ENCODE measurements at regions not wholly inside any gene's neighbourhood (a gene's known extent, or its start where the extent isn't known, plus 50 kb on each side); places are given as distances from the start of the nearest gene placed in this dataset.

- Histone ChIP-seq H3K9me3 (replicated peaks; ENCODE audit: control insufficient read depth, insufficient read depth, low read length) (no peaks in the 10 kb centered on the region), H3K4me3 (replicated peaks in 1 of 3; ENCODE audit: insufficient read depth in 1 of 3, low read depth in 1 of 3, low read length in 3 of 3) (no peak overlapping the region), H3K9ac (replicated peaks; ENCODE audit: extremely low read depth, insufficient read depth, low read length) (no peak overlapping the region), H3K9me1 (replicated peaks; ENCODE audit: control insufficient read depth, extremely low read depth, insufficient read depth, low read length) (no peaks in the 10 kb centered on the region), H4K20me1 (replicated peaks; ENCODE audit: control insufficient read depth, extremely low read depth, insufficient read depth, low read length) (no peaks in the 10 kb centered on the region), H3K27me3 (ENCODE audit: control insufficient read depth in 2 of 2, insufficient read depth in 2 of 2, low read length in 2 of 2) (peaks cover 0 to 2% of the 10 kb centered on the region in 2 experiments), H3K36me3 (ENCODE audit: control insufficient read depth in 2 of 2, extremely low read depth in 1 of 2, insufficient read depth in 2 of 2, low read length in 2 of 2) (no peaks in the 10 kb centered on the region), H3K27ac (ENCODE audit: insufficient read depth, low read depth, low read length) (no peak overlapping the region), H2AFZ (ENCODE audit: low read depth, low read length) (no peak overlapping the region), H3K4me1 (ENCODE audit: control insufficient read depth, extremely low read depth, insufficient read depth, low read length) (no peaks in the 10 kb centered on the region), H3K4me2 (ENCODE audit: insufficient read depth, low read length) (no peak overlapping the region), H3K79me2 (ENCODE audit: control insufficient read depth, insufficient read depth, low read length) (no peaks in the 10 kb centered on the region)
- BruUV-seq (replicated peaks), result no TSS peak
- dilution Hi-C loops (cut with MboI; ENCODE audit: extremely low pct_ligation_motif_present, low sequenced_read_pairs) (no loop called here), intact Hi-C loops (cut with micrococcal nuclease) (no loop called here)
- FAIRE-seq (no peak), DNase-seq (ENCODE audit: low read depth, low spot score) (no peak)
- CTCF ChIA-PET, result interaction anchor here (1.2 to 1.5 kb wide), 2 partner anchors 31 to 47 kb away, joined by 3 read pairs; no protein-coding TSS in a partner anchor
- TF ChIP-seq POLR2AphosphoS5 (IDR thresholded peaks at IDR 0.05; ENCODE audit: insufficient read depth, low read depth, low read length) (no peak), JUN (IDR thresholded peaks at IDR 0.05; ENCODE audit: borderline replicate concordance, insufficient read depth, insufficient read length, low read depth) (no peak), POLR2A (IDR thresholded peaks at IDR 0.05; ENCODE audit: low read depth, low read length) (no peak), MAX (IDR thresholded peaks at IDR 0.05; ENCODE audit: insufficient read depth, insufficient read length) (no peak), MYC (IDR thresholded peaks at IDR 0.05; ENCODE audit: low read depth, low read length) (no peak), GATA2 (IDR thresholded peaks at IDR 0.05; ENCODE audit: insufficient read depth, insufficient read length, low read depth, low read length) (no peak), FOS (IDR thresholded peaks at IDR 0.05; ENCODE audit: borderline replicate concordance, insufficient read depth, low read length) (no peak), EZH2 (IDR thresholded peaks at IDR 0.05; ENCODE audit: borderline replicate concordance, low read depth, low read length, severe bottlenecking) (no peak), CTCF (IDR thresholded peaks at IDR 0.05; ENCODE audit: extremely low read depth in 1 of 2, insufficient read depth in 1 of 2, low read depth in 1 of 2, low read length in 2 of 2) (no peak)
- POLR2A ChIA-PET, result no interaction called here
These were observed 112.4 kb upstream of the STT3B start for GRCh38 chr3:31420311-31420710.

Data from endothelial cell of umbilical vein (primary cell).